GM23338 (cell line): ENCODE measurements at regions not wholly inside any gene's neighbourhood (a gene's known extent, or its start where the extent isn't known, plus 50 kb on each side); places are given as distances from the start of the nearest gene placed in this dataset.

Experiments used
- ATAC-seq: fragments of 200-7000 bp; cut with Tn5 transposase; 3 replicates; pipeline ENCODE4 v1.9.1; 2020
- DNase-seq: peaks from one replicate; pipeline ENCODE4 v3.0.0-alpha.2; 2015; ENCODE audit warnings: low spot score
- H2AFZ ChIP-seq: fragments of 200-600 bp; sonication (generic); 2 replicates; pipeline ENCODE4 v1.8.0; 2016; ENCODE audit warnings: antibody characterized with exemption, mild to moderate bottlenecking, moderate library complexity
- H3F3A ChIP-seq: fragments of 200-600 bp; sonication (generic); replicated peaks from 2 replicates; pipeline ENCODE4 v1.8.0; 2017; ENCODE audit warnings: antibody characterized with exemption, mixed run types, low read depth
- H3K27ac ChIP-seq: fragments of 200-600 bp; sonication (generic); 2 replicates; pipeline ENCODE4 v1.6.1; 2016; ENCODE audit warnings: low read depth
- H3K27me3 ChIP-seq: fragments of 200-600 bp; sonication (generic); 2 replicates; pipeline ENCODE4 v1.8.0; 2016; ENCODE audit warnings: mild to moderate bottlenecking, mixed run types, moderate library complexity; ENCODE audit not compliant: insufficient read depth
- H3K36me3 ChIP-seq: fragments of 200-600 bp; sonication (generic); 2 replicates; pipeline ENCODE4 v1.8.0; 2016; ENCODE audit warnings: mild to moderate bottlenecking; ENCODE audit not compliant: insufficient read depth
- H3K4me1 ChIP-seq: fragments of 200-600 bp; sonication (generic); 2 replicates; pipeline ENCODE4 v1.8.0; 2016; ENCODE audit warnings: mild to moderate bottlenecking, moderate library complexity; ENCODE audit not compliant: insufficient read depth
- H3K4me2 ChIP-seq: fragments of 200-600 bp; sonication (generic); 2 replicates; pipeline ENCODE4 v1.7.1; 2017; ENCODE audit warnings: mixed run types
- H3K4me3 ChIP-seq: fragments of 200-600 bp; sonication (generic); 2 replicates; pipeline ENCODE4 v1.6.1; 2016; ENCODE audit warnings: mixed run types
- H3K79me2 ChIP-seq: fragments of 200-600 bp; sonication (generic); replicated peaks from 2 replicates; pipeline ENCODE4 v1.8.0; 2017; ENCODE audit warnings: mild to moderate bottlenecking; ENCODE audit not compliant: insufficient read depth
- H3K9me2 ChIP-seq: fragments of 200-600 bp; sonication (generic); 2 replicates; pipeline ENCODE4 v1.8.0; 2017; ENCODE audit not compliant: insufficient read depth
- H4K20me1 ChIP-seq: fragments of 200-600 bp; sonication (generic); replicated peaks from 2 replicates; pipeline ENCODE4 v1.8.0; 2017; ENCODE audit warnings: mild to moderate bottlenecking; ENCODE audit not compliant: insufficient read depth
- H3K27ac Mint-ChIP-seq: 2 replicates; pipeline ENCODE4 v1.8.0; 2020; ENCODE audit warnings: inconsistent platforms, mild to moderate bottlenecking, moderate library complexity, mixed read lengths
- H3K27me3 Mint-ChIP-seq: 3 replicates; pipeline ENCODE4 v1.8.0; 2022; ENCODE audit warnings: low read depth, mild to moderate bottlenecking, moderate library complexity, mixed read lengths, inconsistent platforms; ENCODE audit not compliant: insufficient read depth, poor library complexity
- H3K36me3 Mint-ChIP-seq: 3 replicates; pipeline ENCODE4 v1.8.0; 2021; ENCODE audit warnings: low read depth, mild to moderate bottlenecking, inconsistent platforms, moderate library complexity, mixed read lengths
- H3K4me1 Mint-ChIP-seq: 3 replicates; pipeline ENCODE4 v1.8.0; 2020; ENCODE audit warnings: mild to moderate bottlenecking, inconsistent platforms, mixed read lengths
- H3K4me3 Mint-ChIP-seq: 3 replicates; pipeline ENCODE4 v1.8.0; 2021; ENCODE audit warnings: moderate library complexity, mild to moderate bottlenecking, inconsistent platforms, mixed read lengths
- H3K9me3 Mint-ChIP-seq: 3 replicates; pipeline ENCODE4 v1.8.0; 2020; ENCODE audit warnings: moderate library complexity, mild to moderate bottlenecking, inconsistent platforms, mixed read lengths
- CREB1 ChIP-seq: fragments of 250-450 bp; sonication (Bioruptor Pico); IDR thresholded peaks from 2 replicates; pipeline ENCODE4 v1.5.0; 2020; ENCODE audit warnings: low read depth, mild to moderate bottlenecking, moderate library complexity
- EZH2 ChIP-seq: fragments of 200-600 bp; sonication (generic); IDR thresholded peaks from one replicate; pipeline ENCODE4 v1.8.0; 2017; ENCODE audit warnings: antibody characterized with exemption, mild to moderate bottlenecking, low read depth; ENCODE audit not compliant: unreplicated experiment
- EZH2phosphoT487 ChIP-seq: fragments of 200-600 bp; sonication (generic); IDR thresholded peaks from one replicate; pipeline ENCODE4 v1.8.1; 2018; ENCODE audit warnings: antibody characterized with exemption; ENCODE audit not compliant: unreplicated experiment
- JUNB ChIP-seq: IDR thresholded peaks from one replicate; pipeline ENCODE4 v1.6.1; 2016; ENCODE audit warnings: antibody characterized with exemption; ENCODE audit not compliant: unreplicated experiment
- POLR2AphosphoS5 ChIP-seq: IDR thresholded peaks from 2 replicates; pipeline ENCODE4 v1.6.1; 2016; ENCODE audit warnings: antibody characterized with exemption, low read depth
- STAT1 ChIP-seq: IDR thresholded peaks from one replicate; pipeline ENCODE4 v1.6.1; 2016; ENCODE audit warnings: antibody characterized with exemption; ENCODE audit not compliant: unreplicated experiment
- ZNF114 ChIP-seq: fragments of 250-450 bp; sonication (Bioruptor Pico); IDR thresholded peaks from 2 replicates; pipeline ENCODE4 v1.5.0; 2020; ENCODE audit warnings: mild to moderate bottlenecking, moderate library complexity
- TF ChIP-seq, protein P1 (sequence below): IDR thresholded peaks from one replicate; pipeline ENCODE4 v1.6.1; 2018; ENCODE audit warnings: antibody characterized with exemption; ENCODE audit not compliant: unreplicated experiment
- TF ChIP-seq, protein P2 (sequence below), 2 experiments: fragments of 200-600 bp in 1 of 2; sonication (generic) in 1 of 2; conservative IDR thresholded peaks; 2 replicates each; pipeline versions ENCODE4 v1.5.1 to v1.6.1; 2016 to 2017; ENCODE audit warnings: antibody characterized with exemption in 2 of 2, low read depth in 2 of 2, mild to moderate bottlenecking in 2 of 2, moderate library complexity in 1 of 2
- TF ChIP-seq, protein P3 (sequence below): IDR thresholded peaks from 2 replicates; pipeline ENCODE4 v1.6.1; 2016; ENCODE audit warnings: antibody characterized with exemption

DNA sequence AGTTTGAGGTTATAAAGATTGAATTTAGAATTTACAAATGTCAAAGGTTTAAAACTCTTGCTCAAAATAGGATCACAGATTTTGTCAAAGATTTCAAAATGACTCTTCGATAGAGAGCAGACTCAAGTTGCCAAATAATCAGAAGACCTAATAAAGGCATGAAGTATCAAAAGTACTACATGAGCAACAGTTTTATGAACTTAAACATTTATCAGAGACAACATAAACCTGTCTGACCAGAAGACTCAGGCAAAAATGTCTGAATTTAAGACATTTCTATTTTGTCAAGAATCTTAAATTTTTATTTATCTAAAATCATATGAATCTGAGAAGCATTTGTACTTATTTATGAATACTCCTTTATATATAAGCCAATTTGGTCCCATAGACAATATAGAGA is 330.9 kb downstream of the PTPRU start:
- no peak for ATAC-seq
- no peak overlapping the region for H3K27ac ChIP-seq
- H3K9me3 Mint-ChIP-seq = peaks cover 59% of the 10 kb centered on the region
- no peak overlapping the region for H3K27ac Mint-ChIP-seq
- TF ChIP-seq ZNF114 (no peak), POLR2AphosphoS5 (no peak), CREB1 (CRISPR knock-in tag) (no peak), EZH2phosphoT487 (no peak), STAT1 (no peak), EZH2 (no peak)
- TF ChIP-seq, protein P1, sequence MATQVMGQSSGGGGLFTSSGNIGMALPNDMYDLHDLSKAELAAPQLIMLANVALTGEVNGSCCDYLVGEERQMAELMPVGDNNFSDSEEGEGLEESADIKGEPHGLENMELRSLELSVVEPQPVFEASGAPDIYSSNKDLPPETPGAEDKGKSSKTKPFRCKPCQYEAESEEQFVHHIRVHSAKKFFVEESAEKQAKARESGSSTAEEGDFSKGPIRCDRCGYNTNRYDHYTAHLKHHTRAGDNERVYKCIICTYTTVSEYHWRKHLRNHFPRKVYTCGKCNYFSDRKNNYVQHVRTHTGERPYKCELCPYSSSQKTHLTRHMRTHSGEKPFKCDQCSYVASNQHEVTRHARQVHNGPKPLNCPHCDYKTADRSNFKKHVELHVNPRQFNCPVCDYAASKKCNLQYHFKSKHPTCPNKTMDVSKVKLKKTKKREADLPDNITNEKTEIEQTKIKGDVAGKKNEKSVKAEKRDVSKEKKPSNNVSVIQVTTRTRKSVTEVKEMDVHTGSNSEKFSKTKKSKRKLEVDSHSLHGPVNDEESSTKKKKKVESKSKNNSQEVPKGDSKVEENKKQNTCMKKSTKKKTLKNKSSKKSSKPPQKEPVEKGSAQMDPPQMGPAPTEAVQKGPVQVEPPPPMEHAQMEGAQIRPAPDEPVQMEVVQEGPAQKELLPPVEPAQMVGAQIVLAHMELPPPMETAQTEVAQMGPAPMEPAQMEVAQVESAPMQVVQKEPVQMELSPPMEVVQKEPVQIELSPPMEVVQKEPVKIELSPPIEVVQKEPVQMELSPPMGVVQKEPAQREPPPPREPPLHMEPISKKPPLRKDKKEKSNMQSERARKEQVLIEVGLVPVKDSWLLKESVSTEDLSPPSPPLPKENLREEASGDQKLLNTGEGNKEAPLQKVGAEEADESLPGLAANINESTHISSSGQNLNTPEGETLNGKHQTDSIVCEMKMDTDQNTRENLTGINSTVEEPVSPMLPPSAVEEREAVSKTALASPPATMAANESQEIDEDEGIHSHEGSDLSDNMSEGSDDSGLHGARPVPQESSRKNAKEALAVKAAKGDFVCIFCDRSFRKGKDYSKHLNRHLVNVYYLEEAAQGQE = no peak
- TF ChIP-seq, protein P2, sequence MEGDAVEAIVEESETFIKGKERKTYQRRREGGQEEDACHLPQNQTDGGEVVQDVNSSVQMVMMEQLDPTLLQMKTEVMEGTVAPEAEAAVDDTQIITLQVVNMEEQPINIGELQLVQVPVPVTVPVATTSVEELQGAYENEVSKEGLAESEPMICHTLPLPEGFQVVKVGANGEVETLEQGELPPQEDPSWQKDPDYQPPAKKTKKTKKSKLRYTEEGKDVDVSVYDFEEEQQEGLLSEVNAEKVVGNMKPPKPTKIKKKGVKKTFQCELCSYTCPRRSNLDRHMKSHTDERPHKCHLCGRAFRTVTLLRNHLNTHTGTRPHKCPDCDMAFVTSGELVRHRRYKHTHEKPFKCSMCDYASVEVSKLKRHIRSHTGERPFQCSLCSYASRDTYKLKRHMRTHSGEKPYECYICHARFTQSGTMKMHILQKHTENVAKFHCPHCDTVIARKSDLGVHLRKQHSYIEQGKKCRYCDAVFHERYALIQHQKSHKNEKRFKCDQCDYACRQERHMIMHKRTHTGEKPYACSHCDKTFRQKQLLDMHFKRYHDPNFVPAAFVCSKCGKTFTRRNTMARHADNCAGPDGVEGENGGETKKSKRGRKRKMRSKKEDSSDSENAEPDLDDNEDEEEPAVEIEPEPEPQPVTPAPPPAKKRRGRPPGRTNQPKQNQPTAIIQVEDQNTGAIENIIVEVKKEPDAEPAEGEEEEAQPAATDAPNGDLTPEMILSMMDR (conservative IDR thresholded peaks at IDR 0.05; ENCODE audit: low read depth in 2 of 2) = no peak
- TF ChIP-seq, protein P3, sequence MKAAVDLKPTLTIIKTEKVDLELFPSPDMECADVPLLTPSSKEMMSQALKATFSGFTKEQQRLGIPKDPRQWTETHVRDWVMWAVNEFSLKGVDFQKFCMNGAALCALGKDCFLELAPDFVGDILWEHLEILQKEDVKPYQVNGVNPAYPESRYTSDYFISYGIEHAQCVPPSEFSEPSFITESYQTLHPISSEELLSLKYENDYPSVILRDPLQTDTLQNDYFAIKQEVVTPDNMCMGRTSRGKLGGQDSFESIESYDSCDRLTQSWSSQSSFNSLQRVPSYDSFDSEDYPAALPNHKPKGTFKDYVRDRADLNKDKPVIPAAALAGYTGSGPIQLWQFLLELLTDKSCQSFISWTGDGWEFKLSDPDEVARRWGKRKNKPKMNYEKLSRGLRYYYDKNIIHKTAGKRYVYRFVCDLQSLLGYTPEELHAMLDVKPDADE = no peak
- H3K4me3 Mint-ChIP-seq = no peak overlapping the region
- no peaks in the 10 kb centered on the region for H4K20me1 ChIP-seq
- H2AFZ ChIP-seq = no peak overlapping the region
- no peak overlapping the region for H3K4me3 ChIP-seq
- DNase-seq = no peak
- H3K4me1 Mint-ChIP-seq = no peaks in the 10 kb centered on the region
- no peaks in the 10 kb centered on the region for H3K4me1 ChIP-seq
- no peaks in the 10 kb centered on the region for H3K9me2 ChIP-seq
- no peaks in the 10 kb centered on the region for H3K79me2 ChIP-seq
- peaks cover 15% of the 10 kb centered on the region for H3K36me3 Mint-ChIP-seq
- H3K27me3 ChIP-seq = no peaks in the 10 kb centered on the region
- no peaks in the 10 kb centered on the region; the same call in 1 of the 2 replicates for H3K36me3 ChIP-seq
- H3K4me2 ChIP-seq = no peak overlapping the region
- H3K27me3 Mint-ChIP-seq = peaks cover 2% of the 10 kb centered on the region
- no peaks in the 10 kb centered on the region for H3F3A ChIP-seq

DNA sequence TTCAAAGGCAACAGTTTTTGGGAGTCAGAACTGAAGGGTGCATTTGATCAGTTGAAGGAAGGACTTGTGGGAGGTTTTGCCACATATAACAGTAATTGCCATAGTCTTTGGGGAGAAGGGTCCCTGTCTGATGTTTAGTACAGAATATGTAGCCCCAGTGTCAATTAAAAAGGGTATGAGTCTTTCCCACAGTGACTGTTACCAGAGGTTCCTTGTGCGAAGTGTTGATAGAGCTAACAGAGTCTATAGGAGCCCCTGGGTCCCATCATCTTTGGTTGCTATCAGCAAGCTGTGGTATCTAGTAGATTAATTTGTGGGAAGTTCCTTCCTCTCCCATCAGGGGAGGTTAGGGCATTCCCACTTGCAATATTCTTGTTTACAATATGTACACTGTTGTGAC is 329.2 kb downstream of the PTPRU start:
- Histone ChIP-seq H3K27me3 (no peaks in the 10 kb centered on the region), H3K4me2 (no peak overlapping the region)
- H3K9me3 Mint-ChIP-seq = peaks cover 63% of the 10 kb centered on the region

More for the DNA sequence above, 329.2 kb downstream of the PTPRU start:
- Mint-ChIP-seq H3K4me1 (no peaks in the 10 kb centered on the region), H3K4me3 (no peak overlapping the region), H3K36me3 (peaks cover 16% of the 10 kb centered on the region), H3K27me3 (peaks cover 2% of the 10 kb centered on the region), H3K27ac (no peak overlapping the region)
- Histone ChIP-seq H3K27ac (no peak overlapping the region), H3K79me2 (no peaks in the 10 kb centered on the region), H3K4me1 (no peaks in the 10 kb centered on the region), H3K36me3 (no peaks in the 10 kb centered on the region; the same call in 1 of the 2 replicates), H3K4me3 (no peak overlapping the region), H4K20me1 (no peaks in the 10 kb centered on the region), H2AFZ (no peak overlapping the region), H3K9me2 (no peaks in the 10 kb centered on the region), H3F3A (no peaks in the 10 kb centered on the region)
- ATAC-seq (no peak), DNase-seq (no peak)
- TF ChIP-seq EZH2phosphoT487 = no peak
- TF ChIP-seq EZH2 = no peak
- no peak for TF ChIP-seq POLR2AphosphoS5
- no peak for TF ChIP-seq ZNF114
- TF ChIP-seq JUNB = no peak
- no peak for TF ChIP-seq STAT1
